Activated T-cell treated with anti-CD3 and anti-CD28 coated beads, Interleukin-2, amount 50 U/mL, for 4 hours (primary cell): ENCODE measurements at regions not wholly inside any gene's neighbourhood (a gene's known extent, or its start where the extent isn't known, plus 50 kb on each side); places are given as distances from the start of the nearest gene placed in this dataset.

Experiments
- ATAC-seq, 2 donors: fragments of 200-7000 bp; cut with Tn5 transposase; one replicate each; pipeline ENCODE4 v1.10.0; 2021
- DNase-seq: peaks from one replicate; pipeline ENCODE4 v3.0.0-alpha.2; 2020
- H3K27me3 Mint-ChIP-seq: one replicate; pipeline ENCODE4 v1.8.0; 2021; ENCODE audit warnings: low read depth, mixed read lengths
- H3K36me3 Mint-ChIP-seq: one replicate; pipeline ENCODE4 v1.8.0; 2022; ENCODE audit warnings: mixed read lengths; ENCODE audit not compliant: insufficient read depth
- H3K4me1 Mint-ChIP-seq: one replicate; pipeline ENCODE4 v1.8.0; 2021; ENCODE audit warnings: low read depth, mixed read lengths
- H3K4me3 Mint-ChIP-seq: one replicate; pipeline ENCODE4 v1.8.0; 2021; ENCODE audit warnings: mild to moderate bottlenecking, moderate library complexity, mixed read lengths
- H3K9me3 Mint-ChIP-seq: one replicate; pipeline ENCODE4 v1.8.0; 2021; ENCODE audit warnings: mixed read lengths

- ATAC-seq: peak; percentile 68 to 70
- H3K27me3 Mint-ChIP-seq: no peaks in the 10 kb centered on the region
- H3K4me1 Mint-ChIP-seq: peaks cover 37% of the 10 kb centered on the region
- H3K9me3 Mint-ChIP-seq: no peaks in the 10 kb centered on the region
- peak overlapping the region; percentile 79 for H3K4me3 Mint-ChIP-seq
- DNase-seq: peak; percentile 93
- no peaks in the 10 kb centered on the region for H3K36me3 Mint-ChIP-seq
These were observed 344.3 kb upstream of the KLF3 start for GRCh38 chr4:38319456-38320342.

- no peak for DNase-seq
- H3K36me3 Mint-ChIP-seq: no peaks in the 10 kb centered on the region
- no peaks in the 10 kb centered on the region for H3K27me3 Mint-ChIP-seq
- H3K4me1 Mint-ChIP-seq: peaks cover 37% of the 10 kb centered on the region
- H3K9me3 Mint-ChIP-seq: no peaks in the 10 kb centered on the region
- ATAC-seq: no peak
- H3K4me3 Mint-ChIP-seq: peak overlapping the region; percentile 79
These were observed 343.7 kb upstream of the KLF3 start for GRCh38 chr4:38320343-38320695.

- H3K4me3 Mint-ChIP-seq: no peak overlapping the region
- H3K36me3 Mint-ChIP-seq: no peaks in the 10 kb centered on the region
- peaks cover 39% of the 10 kb centered on the region for H3K4me1 Mint-ChIP-seq
- H3K9me3 Mint-ChIP-seq: no peaks in the 10 kb centered on the region
- ATAC-seq (no peak), DNase-seq (no peak)
- H3K27me3 Mint-ChIP-seq: no peaks in the 10 kb centered on the region
These were observed 343.2 kb upstream of the KLF3 start for GRCh38 chr4:38320833-38321232.

GRCh38 chr4:38322714-38323113 is 341.3 kb upstream of the KLF3 start:
- H3K4me1 Mint-ChIP-seq: peaks cover 54% of the 10 kb centered on the region
- no peaks in the 10 kb centered on the region for H3K9me3 Mint-ChIP-seq
- H3K27me3 Mint-ChIP-seq: no peaks in the 10 kb centered on the region
- H3K4me3 Mint-ChIP-seq: no peak overlapping the region
- no peaks in the 10 kb centered on the region for H3K36me3 Mint-ChIP-seq
- ATAC-seq: no peak
- DNase-seq: no peak

GRCh38 chr4:38323141-38323641 is 340.8 kb upstream of the KLF3 start:
- DNase-seq: no peak
- Mint-ChIP-seq H3K36me3 (no peaks in the 10 kb centered on the region), H3K27me3 (no peaks in the 10 kb centered on the region), H3K4me1 (peaks cover 56% of the 10 kb centered on the region), H3K9me3 (no peaks in the 10 kb centered on the region), H3K4me3 (no peak overlapping the region)
- peak in 1 of 2 donors; percentile 15 for ATAC-seq

- Mint-ChIP-seq H3K27me3 (no peaks in the 10 kb centered on the region), H3K4me1 (peaks cover 59% of the 10 kb centered on the region), H3K4me3 (no peak overlapping the region), H3K9me3 (no peaks in the 10 kb centered on the region), H3K36me3 (no peaks in the 10 kb centered on the region)
- DNase-seq: no peak
- no peak for ATAC-seq
These were observed 339.0 kb upstream of the KLF3 start for GRCh38 chr4:38324861-38325628.

GRCh38 chr4:38325629-38325913 is 338.4 kb upstream of the KLF3 start:
- H3K9me3 Mint-ChIP-seq: no peaks in the 10 kb centered on the region
- H3K4me3 Mint-ChIP-seq: no peak overlapping the region
- no peaks in the 10 kb centered on the region for H3K36me3 Mint-ChIP-seq
- H3K4me1 Mint-ChIP-seq: peaks cover 59% of the 10 kb centered on the region
- no peak for DNase-seq
- no peaks in the 10 kb centered on the region for H3K27me3 Mint-ChIP-seq
- ATAC-seq: no peak

- DNase-seq (no peak), ATAC-seq (no peak)
- H3K4me1 Mint-ChIP-seq: peaks cover 59% of the 10 kb centered on the region
- no peaks in the 10 kb centered on the region for H3K36me3 Mint-ChIP-seq
- H3K9me3 Mint-ChIP-seq: no peaks in the 10 kb centered on the region
- no peak overlapping the region for H3K4me3 Mint-ChIP-seq
- no peaks in the 10 kb centered on the region for H3K27me3 Mint-ChIP-seq
These were observed 337.5 kb upstream of the KLF3 start for GRCh38 chr4:38326499-38326898.

- H3K27me3 Mint-ChIP-seq: no peaks in the 10 kb centered on the region
- H3K36me3 Mint-ChIP-seq: no peaks in the 10 kb centered on the region
- H3K4me1 Mint-ChIP-seq: peaks cover 59% of the 10 kb centered on the region
- DNase-seq (no peak), ATAC-seq (no peak)
- H3K4me3 Mint-ChIP-seq: no peak overlapping the region
- H3K9me3 Mint-ChIP-seq: no peaks in the 10 kb centered on the region
These were observed 336.8 kb upstream of the KLF3 start for GRCh38 chr4:38327174-38327573.

- H3K9me3 Mint-ChIP-seq: no peaks in the 10 kb centered on the region
- no peaks in the 10 kb centered on the region for H3K27me3 Mint-ChIP-seq
- DNase-seq: no peak
- H3K4me3 Mint-ChIP-seq: peak overlapping the region; percentile 33
- H3K36me3 Mint-ChIP-seq: no peaks in the 10 kb centered on the region
- ATAC-seq: peak; percentile 51 to 55
- H3K4me1 Mint-ChIP-seq: peaks cover 64% of the 10 kb centered on the region
These were observed 334.8 kb upstream of the KLF3 start for GRCh38 chr4:38328989-38329729.

GRCh38 chr4:38330321-38330720 is 333.7 kb upstream of the KLF3 start:
- H3K4me3 Mint-ChIP-seq: no peak overlapping the region
- H3K4me1 Mint-ChIP-seq: peaks cover 75% of the 10 kb centered on the region
- DNase-seq (no peak), ATAC-seq (no peak)
- no peaks in the 10 kb centered on the region for H3K36me3 Mint-ChIP-seq
- H3K27me3 Mint-ChIP-seq: no peaks in the 10 kb centered on the region
- no peaks in the 10 kb centered on the region for H3K9me3 Mint-ChIP-seq

- H3K4me1 Mint-ChIP-seq: peaks cover 77% of the 10 kb centered on the region
- no peak for ATAC-seq
These were observed 333.1 kb upstream of the KLF3 start for GRCh38 chr4:38330936-38331335.

GRCh38 chr4:38332699-38333098 is 331.3 kb upstream of the KLF3 start:
- H3K9me3 Mint-ChIP-seq: peaks cover 1% of the 10 kb centered on the region
- H3K4me3 Mint-ChIP-seq: no peak overlapping the region
- DNase-seq: no peak
- ATAC-seq: no peak
- no peaks in the 10 kb centered on the region for H3K27me3 Mint-ChIP-seq
- H3K36me3 Mint-ChIP-seq: no peaks in the 10 kb centered on the region
- peaks cover 62% of the 10 kb centered on the region for H3K4me1 Mint-ChIP-seq

More at GRCh38 chr4:38330936-38331335, 333.1 kb upstream of the KLF3 start:
- no peaks in the 10 kb centered on the region for H3K36me3 Mint-ChIP-seq
- no peaks in the 10 kb centered on the region for H3K9me3 Mint-ChIP-seq
- no peak overlapping the region for H3K4me3 Mint-ChIP-seq
- DNase-seq: no peak
- no peaks in the 10 kb centered on the region for H3K27me3 Mint-ChIP-seq

- Mint-ChIP-seq H3K9me3 (peaks cover 7% of the 10 kb centered on the region), H3K36me3 (peaks cover 3% of the 10 kb centered on the region), H3K4me3 (no peak overlapping the region), H3K27me3 (no peaks in the 10 kb centered on the region), H3K4me1 (peaks cover 57% of the 10 kb centered on the region)
- no peak for ATAC-seq
- no peak for DNase-seq
These were observed 330.8 kb upstream of the KLF3 start for GRCh38 chr4:38333219-38333618.
